HL-60 (cell line): ENCODE measurements at regions not wholly inside any gene's neighbourhood (a gene's known extent, or its start where the extent isn't known, plus 50 kb on each side); places are given as distances from the start of the nearest gene placed in this dataset.

Experiments
- POLR2AphosphoS5 ChIP-seq: IDR thresholded peaks from 2 replicates; pipeline ENCODE4 v1.6.1; 2012; ENCODE audit warnings: low read depth
- TF ChIP-seq, protein P1 (sequence below): IDR thresholded peaks from 2 replicates; pipeline ENCODE4 v1.6.1; 2012; ENCODE audit warnings: low read depth; ENCODE audit not compliant: insufficient replicate concordance

DNA sequence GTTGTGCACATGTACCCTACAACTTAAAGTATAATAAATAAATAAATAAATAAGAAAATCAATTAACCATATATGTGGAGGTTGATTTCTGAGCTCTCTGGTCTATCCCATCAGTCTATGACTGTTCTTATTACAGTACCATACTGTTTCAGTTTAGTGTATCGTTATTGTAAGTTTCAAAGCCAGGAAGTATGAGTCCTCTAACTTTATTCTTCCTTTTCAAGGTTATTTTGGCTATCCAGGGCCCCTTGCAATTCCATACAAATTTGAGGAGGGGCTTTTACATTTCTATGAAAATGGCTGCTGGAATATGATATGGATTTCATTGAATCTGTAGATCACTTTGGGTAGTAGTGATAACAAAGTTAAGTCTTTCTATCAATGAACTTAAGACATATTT, 96.9 kb upstream of the BCL9 start:
- TF ChIP-seq POLR2AphosphoS5: no peak
- TF ChIP-seq, protein P1, sequence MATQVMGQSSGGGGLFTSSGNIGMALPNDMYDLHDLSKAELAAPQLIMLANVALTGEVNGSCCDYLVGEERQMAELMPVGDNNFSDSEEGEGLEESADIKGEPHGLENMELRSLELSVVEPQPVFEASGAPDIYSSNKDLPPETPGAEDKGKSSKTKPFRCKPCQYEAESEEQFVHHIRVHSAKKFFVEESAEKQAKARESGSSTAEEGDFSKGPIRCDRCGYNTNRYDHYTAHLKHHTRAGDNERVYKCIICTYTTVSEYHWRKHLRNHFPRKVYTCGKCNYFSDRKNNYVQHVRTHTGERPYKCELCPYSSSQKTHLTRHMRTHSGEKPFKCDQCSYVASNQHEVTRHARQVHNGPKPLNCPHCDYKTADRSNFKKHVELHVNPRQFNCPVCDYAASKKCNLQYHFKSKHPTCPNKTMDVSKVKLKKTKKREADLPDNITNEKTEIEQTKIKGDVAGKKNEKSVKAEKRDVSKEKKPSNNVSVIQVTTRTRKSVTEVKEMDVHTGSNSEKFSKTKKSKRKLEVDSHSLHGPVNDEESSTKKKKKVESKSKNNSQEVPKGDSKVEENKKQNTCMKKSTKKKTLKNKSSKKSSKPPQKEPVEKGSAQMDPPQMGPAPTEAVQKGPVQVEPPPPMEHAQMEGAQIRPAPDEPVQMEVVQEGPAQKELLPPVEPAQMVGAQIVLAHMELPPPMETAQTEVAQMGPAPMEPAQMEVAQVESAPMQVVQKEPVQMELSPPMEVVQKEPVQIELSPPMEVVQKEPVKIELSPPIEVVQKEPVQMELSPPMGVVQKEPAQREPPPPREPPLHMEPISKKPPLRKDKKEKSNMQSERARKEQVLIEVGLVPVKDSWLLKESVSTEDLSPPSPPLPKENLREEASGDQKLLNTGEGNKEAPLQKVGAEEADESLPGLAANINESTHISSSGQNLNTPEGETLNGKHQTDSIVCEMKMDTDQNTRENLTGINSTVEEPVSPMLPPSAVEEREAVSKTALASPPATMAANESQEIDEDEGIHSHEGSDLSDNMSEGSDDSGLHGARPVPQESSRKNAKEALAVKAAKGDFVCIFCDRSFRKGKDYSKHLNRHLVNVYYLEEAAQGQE: no peak
